ENCODE measurements at regions not wholly inside any gene's neighbourhood (a gene's known extent, or its start where the extent isn't known, plus 50 kb on each side); places are given as distances from the start of the nearest gene placed in this dataset.

GRCh38 chr15:72838311-72838731 is 54.8 kb upstream of the ADPGK start:
- Histone ChIP-seq H3K36me3 (no peaks in the 10 kb centered on the region), H3K4me3 (replicated peaks in 1 of 3) (no peak overlapping the region), H3K27me3 (no peaks in the 10 kb centered on the region), H3K27ac (no peak overlapping the region), H3K9me3 (no peaks in the 10 kb centered on the region), H3K4me1 (no peaks in the 10 kb centered on the region)
- intact Hi-C loops (cut with DNase I), result no loop called here
- DNase-seq, result no peak
- TF ChIP-seq CTCF (IDR thresholded peaks at IDR 0.05) (no peak), POLR2A (IDR thresholded peaks at IDR 0.05) (no peak)
- WGBS, 2 donors, result 70 to 75% methylated on average over 5 of the region's 5 CpGs

GRCh38 chr15:72836676-72837330 is 53.2 kb upstream of the ADPGK start:
- Histone ChIP-seq H3K36me3 (no peaks in the 10 kb centered on the region), H3K27ac (no peak overlapping the region), H3K9me3 (no peaks in the 10 kb centered on the region), H3K4me1 (no peaks in the 10 kb centered on the region), H3K4me3 (replicated peaks in 1 of 3) (no peak overlapping the region), H3K27me3 (no peaks in the 10 kb centered on the region)
- DNase-seq, result no peak
- 74 to 76% methylated on average over 6 of the region's 6 CpGs for WGBS, 2 donors
- intact Hi-C loops (cut with DNase I), result no loop called here
- TF ChIP-seq POLR2A (IDR thresholded peaks at IDR 0.05), result no peak
- TF ChIP-seq CTCF (IDR thresholded peaks at IDR 0.05), result no peak

GRCh38 chr15:72835294-72835890 is 51.8 kb upstream of the ADPGK start:
- intact Hi-C loops (cut with DNase I), result no loop called here
- H3K27ac ChIP-seq, result no peak overlapping the region
- no peaks in the 10 kb centered on the region for H3K36me3 ChIP-seq
- no peak overlapping the region for H3K4me3 ChIP-seq (replicated peaks in 1 of 3)
- no peaks in the 10 kb centered on the region for H3K4me1 ChIP-seq
- no peak for DNase-seq
- TF ChIP-seq POLR2A (IDR thresholded peaks at IDR 0.05) (no peak), CTCF (IDR thresholded peaks at IDR 0.05) (peak in 1 of 6 experiments; percentile 17)
- H3K27me3 ChIP-seq, result no peaks in the 10 kb centered on the region
- H3K9me3 ChIP-seq, result no peaks in the 10 kb centered on the region

GRCh38 chr15:72833561-72833960 is 50.0 kb upstream of the ADPGK start:
- DNase-seq, result no peak
- no peaks in the 10 kb centered on the region for H3K9me3 ChIP-seq
- H3K27ac ChIP-seq, result no peak overlapping the region
- no peak overlapping the region for H3K4me3 ChIP-seq (replicated peaks in 1 of 3)
- no peaks in the 10 kb centered on the region for H3K36me3 ChIP-seq
- no peaks in the 10 kb centered on the region for H3K4me1 ChIP-seq
- TF ChIP-seq CTCF (IDR thresholded peaks at IDR 0.05), result no peak
- no peak for TF ChIP-seq POLR2A (IDR thresholded peaks at IDR 0.05)
- WGBS, 2 donors, result 65 to 67% methylated on average over 2 of the region's 2 CpGs
- no peaks in the 10 kb centered on the region for H3K27me3 ChIP-seq
- intact Hi-C loops (cut with DNase I), result no loop called here

Measured in thyroid gland (tissue), 4 donors.